HepG2 (cell line): ENCODE measurements at regions not wholly inside any gene's neighbourhood (a gene's known extent, or its start where the extent isn't known, plus 50 kb on each side); places are given as distances from the start of the nearest gene placed in this dataset.

ENCODE experiments used
- CBX5 ChIP-seq: sonication (generic); formaldehyde crosslinking; IDR thresholded peaks from 2 replicates; pipeline ENCODE4 v1.4.0; 2020; ENCODE audit warnings: missing genetic modification reagents, borderline replicate concordance
- FOXJ3 ChIP-seq: sonication (generic); formaldehyde crosslinking; IDR thresholded peaks from 2 replicates; pipeline ENCODE4 v1.4.0; 2020; ENCODE audit warnings: missing genetic modification reagents, mild to moderate bottlenecking, borderline replicate concordance
- NR1H2 ChIP-seq: sonication (generic); formaldehyde crosslinking; IDR thresholded peaks from 2 replicates; pipeline ENCODE4 v1.8.1; 2022; ENCODE audit warnings: low read depth, missing genetic modification reagents, borderline replicate concordance
- POLR2A ChIP-seq, 2 experiments: IDR thresholded peaks; 2 replicates each; pipeline ENCODE4 v1.6.1; 2011; ENCODE audit warnings: low read depth in 2 of 2, low read length in 2 of 2, mild to moderate bottlenecking in 1 of 2, moderate library complexity in 1 of 2; ENCODE audit not compliant: insufficient read depth in 1 of 2
- RAD51 ChIP-seq: fragments of 450-650 bp; IDR thresholded peaks from 2 replicates; pipeline ENCODE4 v1.6.1; 2016; ENCODE audit warnings: borderline replicate concordance
- ZBTB20 ChIP-seq: sonication (generic); formaldehyde crosslinking; IDR thresholded peaks from 2 replicates; pipeline ENCODE4 v1.8.1; 2023; ENCODE audit warnings: missing genetic modification reagents, low read depth, mild to moderate bottlenecking, borderline replicate concordance
- ZNF468 ChIP-seq: sonication (generic); formaldehyde crosslinking; IDR thresholded peaks from 2 replicates; pipeline ENCODE4 v1.8.0; 2022; ENCODE audit warnings: mild to moderate bottlenecking, moderate library complexity, missing genetic modification reagents
- ZNF891 ChIP-seq: sonication (generic); formaldehyde crosslinking; IDR thresholded peaks from 2 replicates; pipeline ENCODE4 v1.5.0; 2020; ENCODE audit warnings: mild to moderate bottlenecking, missing genetic modification reagents
- TF ChIP-seq, protein P1 (sequence below): sonication (generic); formaldehyde crosslinking; IDR thresholded peaks from 2 replicates; pipeline ENCODE4 v1.4.0; 2020; ENCODE audit warnings: missing genetic modification reagents, borderline replicate concordance
- TF ChIP-seq, protein P2 (sequence below): sonication (generic); formaldehyde crosslinking; IDR thresholded peaks from 2 replicates; pipeline ENCODE4 v1.5.0; 2020; ENCODE audit warnings: mild to moderate bottlenecking, missing genetic modification reagents, moderate library complexity
- TF ChIP-seq, protein P3 (sequence below): sonication (generic); formaldehyde crosslinking; IDR thresholded peaks from 2 replicates; pipeline ENCODE4 v1.5.1; 2020; ENCODE audit warnings: missing genetic modification reagents, mild to moderate bottlenecking, borderline replicate concordance
- TF ChIP-seq, protein P4 (sequence below): IDR thresholded peaks from 2 replicates; pipeline ENCODE4 v1.6.1; 2016
- TF ChIP-seq, protein P5 (sequence below): IDR thresholded peaks from 2 replicates; pipeline ENCODE4 v1.6.1; 2012; ENCODE audit warnings: inconsistent platforms

DNA sequence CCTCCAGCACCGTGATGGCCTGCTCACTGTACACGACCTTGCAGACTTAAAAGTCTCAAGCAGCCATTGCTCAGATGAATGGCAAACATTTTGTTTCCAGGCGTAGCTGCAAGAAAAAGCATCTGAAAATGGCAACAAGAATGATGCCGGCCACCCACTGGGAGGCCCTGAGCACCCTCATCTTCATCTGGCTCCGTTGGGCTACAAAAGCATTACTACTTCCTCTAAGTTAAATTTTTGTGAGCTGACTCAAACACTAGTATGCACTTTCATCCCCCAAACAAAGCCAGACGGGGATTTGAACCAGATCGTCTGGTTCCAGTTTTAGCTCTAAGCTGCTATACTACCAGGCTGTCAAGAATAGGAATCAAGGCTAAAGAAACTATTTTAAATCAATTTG is 116.6 kb upstream of the CDK1 start:
- TF ChIP-seq, protein P1, sequence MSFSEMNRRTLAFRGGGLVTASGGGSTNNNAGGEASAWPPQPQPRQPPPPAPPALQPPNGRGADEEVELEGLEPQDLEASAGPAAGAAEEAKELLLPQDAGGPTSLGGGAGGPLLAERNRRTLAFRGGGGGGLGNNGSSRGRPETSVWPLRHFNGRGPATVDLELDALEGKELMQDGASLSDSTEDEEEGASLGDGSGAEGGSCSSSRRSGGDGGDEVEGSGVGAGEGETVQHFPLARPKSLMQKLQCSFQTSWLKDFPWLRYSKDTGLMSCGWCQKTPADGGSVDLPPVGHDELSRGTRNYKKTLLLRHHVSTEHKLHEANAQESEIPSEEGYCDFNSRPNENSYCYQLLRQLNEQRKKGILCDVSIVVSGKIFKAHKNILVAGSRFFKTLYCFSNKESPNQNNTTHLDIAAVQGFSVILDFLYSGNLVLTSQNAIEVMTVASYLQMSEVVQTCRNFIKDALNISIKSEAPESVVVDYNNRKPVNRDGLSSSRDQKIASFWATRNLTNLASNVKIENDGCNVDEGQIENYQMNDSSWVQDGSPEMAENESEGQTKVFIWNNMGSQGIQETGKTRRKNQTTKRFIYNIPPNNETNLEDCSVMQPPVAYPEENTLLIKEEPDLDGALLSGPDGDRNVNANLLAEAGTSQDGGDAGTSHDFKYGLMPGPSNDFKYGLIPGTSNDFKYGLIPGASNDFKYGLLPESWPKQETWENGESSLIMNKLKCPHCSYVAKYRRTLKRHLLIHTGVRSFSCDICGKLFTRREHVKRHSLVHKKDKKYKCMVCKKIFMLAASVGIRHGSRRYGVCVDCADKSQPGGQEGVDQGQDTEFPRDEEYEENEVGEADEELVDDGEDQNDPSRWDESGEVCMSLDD (CRISPR knock-in tag) = no peak
- TF ChIP-seq POLR2A (IDR thresholded peaks at IDR 0.05; ENCODE audit: insufficient read depth in 1 of 2, low read depth in 2 of 2, low read length in 2 of 2) = no peak
- TF ChIP-seq CBX5 (CRISPR knock-in tag) = no peak
- no peak for TF ChIP-seq NR1H2 (CRISPR knock-in tag)
- no peak for TF ChIP-seq FOXJ3 (CRISPR knock-in tag)
- no peak for TF ChIP-seq ZNF468
- TF ChIP-seq, protein P2, sequence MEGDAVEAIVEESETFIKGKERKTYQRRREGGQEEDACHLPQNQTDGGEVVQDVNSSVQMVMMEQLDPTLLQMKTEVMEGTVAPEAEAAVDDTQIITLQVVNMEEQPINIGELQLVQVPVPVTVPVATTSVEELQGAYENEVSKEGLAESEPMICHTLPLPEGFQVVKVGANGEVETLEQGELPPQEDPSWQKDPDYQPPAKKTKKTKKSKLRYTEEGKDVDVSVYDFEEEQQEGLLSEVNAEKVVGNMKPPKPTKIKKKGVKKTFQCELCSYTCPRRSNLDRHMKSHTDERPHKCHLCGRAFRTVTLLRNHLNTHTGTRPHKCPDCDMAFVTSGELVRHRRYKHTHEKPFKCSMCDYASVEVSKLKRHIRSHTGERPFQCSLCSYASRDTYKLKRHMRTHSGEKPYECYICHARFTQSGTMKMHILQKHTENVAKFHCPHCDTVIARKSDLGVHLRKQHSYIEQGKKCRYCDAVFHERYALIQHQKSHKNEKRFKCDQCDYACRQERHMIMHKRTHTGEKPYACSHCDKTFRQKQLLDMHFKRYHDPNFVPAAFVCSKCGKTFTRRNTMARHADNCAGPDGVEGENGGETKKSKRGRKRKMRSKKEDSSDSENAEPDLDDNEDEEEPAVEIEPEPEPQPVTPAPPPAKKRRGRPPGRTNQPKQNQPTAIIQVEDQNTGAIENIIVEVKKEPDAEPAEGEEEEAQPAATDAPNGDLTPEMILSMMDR (CRISPR knock-in tag) = no peak
- TF ChIP-seq, protein P3, sequence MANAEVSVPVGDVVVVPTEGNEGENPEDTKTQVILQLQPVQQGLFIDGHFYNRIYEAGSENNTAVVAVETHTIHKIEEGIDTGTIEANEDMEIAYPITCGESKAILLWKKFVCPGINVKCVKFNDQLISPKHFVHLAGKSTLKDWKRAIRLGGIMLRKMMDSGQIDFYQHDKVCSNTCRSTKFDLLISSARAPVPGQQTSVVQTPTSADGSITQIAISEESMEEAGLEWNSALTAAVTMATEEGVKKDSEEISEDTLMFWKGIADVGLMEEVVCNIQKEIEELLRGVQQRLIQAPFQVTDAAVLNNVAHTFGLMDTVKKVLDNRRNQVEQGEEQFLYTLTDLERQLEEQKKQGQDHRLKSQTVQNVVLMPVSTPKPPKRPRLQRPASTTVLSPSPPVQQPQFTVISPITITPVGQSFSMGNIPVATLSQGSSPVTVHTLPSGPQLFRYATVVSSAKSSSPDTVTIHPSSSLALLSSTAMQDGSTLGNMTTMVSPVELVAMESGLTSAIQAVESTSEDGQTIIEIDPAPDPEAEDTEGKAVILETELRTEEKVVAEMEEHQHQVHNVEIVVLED (CRISPR knock-in tag) = no peak
- TF ChIP-seq, protein P4, sequence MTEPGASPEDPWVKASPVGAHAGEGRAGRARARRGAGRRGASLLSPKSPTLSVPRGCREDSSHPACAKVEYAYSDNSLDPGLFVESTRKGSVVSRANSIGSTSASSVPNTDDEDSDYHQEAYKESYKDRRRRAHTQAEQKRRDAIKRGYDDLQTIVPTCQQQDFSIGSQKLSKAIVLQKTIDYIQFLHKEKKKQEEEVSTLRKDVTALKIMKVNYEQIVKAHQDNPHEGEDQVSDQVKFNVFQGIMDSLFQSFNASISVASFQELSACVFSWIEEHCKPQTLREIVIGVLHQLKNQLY (CRISPR knock-in tag) = no peak
- TF ChIP-seq, protein P5, sequence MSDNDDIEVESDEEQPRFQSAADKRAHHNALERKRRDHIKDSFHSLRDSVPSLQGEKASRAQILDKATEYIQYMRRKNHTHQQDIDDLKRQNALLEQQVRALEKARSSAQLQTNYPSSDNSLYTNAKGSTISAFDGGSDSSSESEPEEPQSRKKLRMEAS = no peak
- no peak for TF ChIP-seq ZNF891 (CRISPR knock-in tag)
- no peak for TF ChIP-seq ZBTB20 (CRISPR knock-in tag)
- no peak for TF ChIP-seq RAD51
